GM12872 (cell line): ENCODE measurements at regions not wholly inside any gene's neighbourhood (a gene's known extent, or its start where the extent isn't known, plus 50 kb on each side); places are given as distances from the start of the nearest gene placed in this dataset.

Source experiments
- TF ChIP-seq, protein P1 (sequence below): IDR thresholded peaks from 3 replicates; pipeline ENCODE4 v1.5.1; 2011; ENCODE audit warnings: low read depth, mild to moderate bottlenecking, low read length, moderate library complexity; ENCODE audit not compliant: insufficient read depth

DNA sequence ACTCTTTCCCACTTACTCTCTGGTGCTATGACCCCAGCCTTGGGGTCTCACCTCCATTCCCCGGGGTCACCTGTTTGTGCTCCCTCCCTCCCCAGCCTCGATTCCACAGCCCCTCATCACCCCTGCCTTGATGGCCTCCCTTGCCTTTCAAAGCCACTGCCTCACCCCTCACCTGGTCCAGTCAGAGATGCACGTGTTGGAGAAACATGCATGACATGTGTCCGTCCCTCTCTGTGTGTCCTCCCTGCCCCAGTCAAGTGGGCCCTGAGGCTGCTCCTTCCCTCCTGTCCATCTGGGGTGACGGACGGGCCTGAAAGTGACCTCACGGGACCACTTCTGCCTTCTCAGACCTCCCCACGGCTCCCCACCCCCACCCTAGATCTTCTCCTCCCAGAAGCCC, 82.3 kb upstream of the TWIST2 start:
- TF ChIP-seq, protein P1, sequence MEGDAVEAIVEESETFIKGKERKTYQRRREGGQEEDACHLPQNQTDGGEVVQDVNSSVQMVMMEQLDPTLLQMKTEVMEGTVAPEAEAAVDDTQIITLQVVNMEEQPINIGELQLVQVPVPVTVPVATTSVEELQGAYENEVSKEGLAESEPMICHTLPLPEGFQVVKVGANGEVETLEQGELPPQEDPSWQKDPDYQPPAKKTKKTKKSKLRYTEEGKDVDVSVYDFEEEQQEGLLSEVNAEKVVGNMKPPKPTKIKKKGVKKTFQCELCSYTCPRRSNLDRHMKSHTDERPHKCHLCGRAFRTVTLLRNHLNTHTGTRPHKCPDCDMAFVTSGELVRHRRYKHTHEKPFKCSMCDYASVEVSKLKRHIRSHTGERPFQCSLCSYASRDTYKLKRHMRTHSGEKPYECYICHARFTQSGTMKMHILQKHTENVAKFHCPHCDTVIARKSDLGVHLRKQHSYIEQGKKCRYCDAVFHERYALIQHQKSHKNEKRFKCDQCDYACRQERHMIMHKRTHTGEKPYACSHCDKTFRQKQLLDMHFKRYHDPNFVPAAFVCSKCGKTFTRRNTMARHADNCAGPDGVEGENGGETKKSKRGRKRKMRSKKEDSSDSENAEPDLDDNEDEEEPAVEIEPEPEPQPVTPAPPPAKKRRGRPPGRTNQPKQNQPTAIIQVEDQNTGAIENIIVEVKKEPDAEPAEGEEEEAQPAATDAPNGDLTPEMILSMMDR, result no peak

DNA sequence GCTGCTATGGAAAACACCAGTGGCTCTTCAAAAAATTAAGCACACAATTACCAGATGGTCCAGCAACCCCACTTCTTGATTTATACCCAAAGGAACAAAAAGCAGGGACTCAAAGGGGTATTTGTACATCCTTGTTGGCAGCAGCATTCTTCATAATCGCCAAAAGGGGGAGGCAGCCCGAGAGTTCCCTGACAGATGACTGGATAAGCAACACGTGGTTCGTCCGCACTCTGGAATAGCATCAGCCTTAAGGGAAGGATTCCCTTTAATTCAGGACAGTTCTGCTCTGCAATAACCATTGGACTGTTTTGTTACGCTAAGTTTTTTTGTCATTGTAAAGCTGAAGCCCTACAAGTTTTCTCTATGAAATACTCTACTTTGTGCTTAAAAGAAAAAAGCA, 76.7 kb upstream of the TWIST2 start:
- TF ChIP-seq, protein P1, result no peak

DNA sequence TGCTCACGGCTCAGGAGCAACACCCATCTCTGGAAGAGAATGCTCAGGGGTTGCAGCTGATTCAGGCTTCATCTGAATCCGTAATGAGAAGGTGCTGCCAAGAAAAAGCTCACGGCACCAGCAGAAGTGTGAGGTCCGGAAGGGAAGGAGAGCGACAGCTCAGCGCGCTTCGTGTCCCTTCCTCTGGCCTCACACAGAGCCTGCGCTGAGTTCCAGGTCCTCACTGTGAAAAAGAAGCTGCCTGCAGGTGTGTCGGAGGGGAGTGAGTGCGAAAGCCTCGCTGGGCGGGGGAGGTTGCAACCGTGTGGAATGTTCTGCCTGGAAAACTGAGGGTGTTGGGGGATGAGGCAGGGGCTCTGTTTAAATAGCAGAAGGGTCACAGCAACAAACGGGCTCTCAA, 76.2 kb upstream of the TWIST2 start:
- TF ChIP-seq, protein P1, result no peak

DNA sequence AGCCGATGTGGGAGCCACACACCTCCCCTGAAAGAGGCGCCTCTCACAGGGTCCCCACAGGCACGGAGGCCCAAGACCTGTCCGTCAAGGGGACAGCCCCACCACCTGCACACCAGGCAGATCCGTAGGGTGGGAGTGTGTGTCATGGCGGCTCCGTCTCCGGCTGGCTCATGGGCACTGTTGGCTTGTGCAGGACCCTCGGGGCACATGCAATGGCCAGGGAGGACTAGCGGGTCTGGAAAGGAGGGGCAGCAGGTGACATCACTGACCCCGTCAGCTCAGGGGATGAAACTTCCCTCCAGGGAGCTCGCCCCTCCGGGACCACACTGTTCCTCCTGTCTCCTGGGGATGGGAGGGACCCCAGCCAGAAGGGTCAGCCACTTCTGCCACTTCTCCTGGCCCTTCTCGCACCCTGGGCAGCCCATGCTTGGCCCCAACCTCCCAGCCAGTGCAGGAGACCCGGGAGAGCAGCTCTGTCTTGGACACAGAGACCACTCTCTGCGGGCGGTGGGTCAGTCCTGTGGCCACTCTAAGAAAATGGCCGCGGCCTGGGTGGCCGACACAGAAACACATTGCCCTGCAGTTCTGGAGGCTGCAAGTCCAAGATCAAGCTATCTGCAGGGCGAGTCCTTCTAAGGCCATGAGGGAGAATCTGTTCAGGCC, 75.1 kb upstream of the TWIST2 start:
- TF ChIP-seq, protein P1, result no peak

DNA sequence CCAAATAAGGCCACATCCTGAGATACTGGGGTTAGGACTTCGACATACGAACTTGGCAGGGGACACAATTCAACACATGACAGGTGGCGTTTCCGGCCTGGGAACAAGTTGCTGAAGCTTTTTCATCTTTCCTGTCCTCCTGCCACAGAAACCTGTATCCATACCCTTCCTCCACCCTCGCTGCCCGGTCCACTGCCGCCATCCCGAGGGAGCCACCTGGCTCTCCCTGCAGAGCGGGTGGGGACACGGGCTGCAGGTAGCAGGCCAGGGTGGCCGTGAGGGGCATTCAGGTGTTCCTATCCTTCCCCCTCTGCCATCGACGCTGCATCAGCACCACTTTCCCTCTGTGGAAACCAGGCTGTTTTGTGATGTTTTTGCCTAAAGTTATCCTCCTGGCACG, 74.4 kb upstream of the TWIST2 start:
- TF ChIP-seq, protein P1, result no peak

DNA sequence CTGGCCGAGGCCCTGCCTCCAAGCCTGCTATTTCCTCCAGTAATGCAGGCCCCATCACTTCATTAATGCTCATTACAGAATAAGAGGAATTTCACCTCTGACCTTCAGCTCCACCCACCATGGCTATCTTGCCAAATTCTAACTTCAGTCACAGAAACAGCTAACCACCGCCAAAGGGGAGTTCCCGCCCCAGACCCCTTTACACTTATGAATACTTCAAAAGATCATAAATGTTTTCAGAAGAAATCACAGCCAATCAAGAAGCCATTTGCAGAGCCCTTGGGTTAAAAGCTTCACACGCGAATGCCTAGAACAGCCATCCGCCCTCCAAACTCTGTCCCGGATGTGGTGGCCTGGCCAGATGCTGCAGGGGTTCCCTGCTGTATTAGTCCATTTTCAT, 73.8 kb upstream of the TWIST2 start:
- TF ChIP-seq, protein P1, result no peak

DNA sequence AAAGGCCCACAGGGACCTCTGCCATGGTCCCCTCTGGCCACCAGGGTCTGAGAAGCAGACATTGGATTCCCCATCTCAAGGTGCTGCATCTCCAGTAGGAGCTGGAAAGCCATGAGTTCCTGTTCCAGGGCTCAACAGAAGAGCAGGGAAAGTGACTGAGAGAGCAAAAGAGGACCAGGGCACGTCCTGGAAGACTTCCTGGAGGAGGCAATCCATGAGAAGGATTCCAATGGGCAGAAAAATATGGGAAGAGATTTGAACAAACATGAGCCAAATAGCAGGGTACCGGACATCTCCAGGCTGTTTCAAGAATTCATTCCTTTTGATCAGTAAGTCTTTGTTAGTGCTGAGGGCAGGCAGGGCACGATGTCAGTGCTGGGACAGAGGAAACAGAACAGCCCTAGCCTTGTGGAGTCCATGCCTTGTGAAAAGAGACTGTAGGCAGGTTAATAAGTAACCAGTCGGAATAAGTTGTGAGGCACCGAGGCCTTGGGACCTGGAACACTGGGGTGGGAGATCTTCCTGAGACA, 72.8 kb upstream of the TWIST2 start:
- TF ChIP-seq, protein P1, result no peak
